ENCODE measurements at regions not wholly inside any gene's neighbourhood (a gene's known extent, or its start where the extent isn't known, plus 50 kb on each side); places are given as distances from the start of the nearest gene placed in this dataset.

- no peak for TF ChIP-seq POLR2AphosphoS5 (IDR thresholded peaks at IDR 0.05)
- TF ChIP-seq EP300 (IDR thresholded peaks at IDR 0.05): no peak
- TF ChIP-seq, protein P1, sequence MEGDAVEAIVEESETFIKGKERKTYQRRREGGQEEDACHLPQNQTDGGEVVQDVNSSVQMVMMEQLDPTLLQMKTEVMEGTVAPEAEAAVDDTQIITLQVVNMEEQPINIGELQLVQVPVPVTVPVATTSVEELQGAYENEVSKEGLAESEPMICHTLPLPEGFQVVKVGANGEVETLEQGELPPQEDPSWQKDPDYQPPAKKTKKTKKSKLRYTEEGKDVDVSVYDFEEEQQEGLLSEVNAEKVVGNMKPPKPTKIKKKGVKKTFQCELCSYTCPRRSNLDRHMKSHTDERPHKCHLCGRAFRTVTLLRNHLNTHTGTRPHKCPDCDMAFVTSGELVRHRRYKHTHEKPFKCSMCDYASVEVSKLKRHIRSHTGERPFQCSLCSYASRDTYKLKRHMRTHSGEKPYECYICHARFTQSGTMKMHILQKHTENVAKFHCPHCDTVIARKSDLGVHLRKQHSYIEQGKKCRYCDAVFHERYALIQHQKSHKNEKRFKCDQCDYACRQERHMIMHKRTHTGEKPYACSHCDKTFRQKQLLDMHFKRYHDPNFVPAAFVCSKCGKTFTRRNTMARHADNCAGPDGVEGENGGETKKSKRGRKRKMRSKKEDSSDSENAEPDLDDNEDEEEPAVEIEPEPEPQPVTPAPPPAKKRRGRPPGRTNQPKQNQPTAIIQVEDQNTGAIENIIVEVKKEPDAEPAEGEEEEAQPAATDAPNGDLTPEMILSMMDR (IDR thresholded peaks at IDR 0.05): no peak
- H3K9me3 ChIP-seq: no peaks in the 10 kb centered on the region
- H3K27ac ChIP-seq: no peak overlapping the region
- 55 to 94% (median 83%) methylated on average over 1 to 2 of the region's 2 CpGs for WGBS, 5 donors
- no peak for DNase-seq
- intact Hi-C loops (cut with DNase I; ENCODE audit: low total_unique reads): no loop called here
- no peaks in the 10 kb centered on the region for H3K4me1 ChIP-seq
- no peaks in the 10 kb centered on the region for H3K27me3 ChIP-seq
- H3K36me3 ChIP-seq: no peaks in the 10 kb centered on the region
- H3K4me3 ChIP-seq: no peak overlapping the region
These were observed 300.5 kb upstream of the ATP10B start for GRCh38 chr5:161152415-161152940.

DNA sequence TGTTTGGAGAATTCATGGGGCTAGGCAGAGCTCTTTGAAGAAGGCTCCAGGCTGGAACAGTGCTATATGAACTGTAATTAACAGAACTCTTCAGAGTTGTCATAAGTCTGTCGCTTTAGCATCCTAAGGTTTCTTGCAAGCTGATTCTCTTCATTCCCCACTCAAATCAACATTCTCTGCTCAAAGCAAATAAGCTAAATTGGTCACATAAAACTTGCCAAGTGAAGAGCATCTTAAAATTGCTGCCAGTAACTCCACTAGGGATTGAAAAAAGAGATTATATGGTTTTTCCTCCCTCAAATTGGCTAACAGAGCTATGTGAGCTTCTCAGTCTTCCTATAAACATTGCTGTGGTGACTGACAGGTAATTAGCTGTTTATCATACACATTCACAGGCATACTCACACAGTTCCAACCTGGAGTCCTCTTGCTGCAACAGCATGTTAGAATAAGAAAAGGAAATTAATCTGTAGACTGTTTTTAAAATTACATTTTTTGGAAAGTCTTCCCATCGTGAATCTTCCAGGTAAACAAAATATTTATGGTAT is 298.5 kb upstream of the ATP10B start:
- Histone ChIP-seq H3K27ac (no peak overlapping the region), H3K9me3 (peaks cover 0 to 4% (median 0%) of the 10 kb centered on the region in 4 donors), H3K4me1 (no peaks in the 10 kb centered on the region), H3K36me3 (no peaks in the 10 kb centered on the region), H3K4me3 (no peak overlapping the region), H3K27me3 (no peaks in the 10 kb centered on the region)
- no peak for TF ChIP-seq POLR2AphosphoS5 (IDR thresholded peaks at IDR 0.05)
- no peak for TF ChIP-seq POLR2A (IDR thresholded peaks at IDR 0.05)
- TF ChIP-seq EP300 (IDR thresholded peaks at IDR 0.05): no peak
- TF ChIP-seq, protein P1 (IDR thresholded peaks at IDR 0.05): no peak
- DNase-seq: no peak
- intact Hi-C loops (cut with DNase I; ENCODE audit: low total_unique reads): no loop called here
- WGBS, 5 donors: 66 to 84% (median 81%) methylated on average over 2 of the region's 2 CpGs

- Histone ChIP-seq H3K36me3 (no peaks in the 10 kb centered on the region), H3K27me3 (no peaks in the 10 kb centered on the region), H3K4me1 (no peaks in the 10 kb centered on the region), H3K27ac (no peak overlapping the region), H3K9me3 (peaks cover 0 to 12% (median 2%) of the 10 kb centered on the region in 4 donors), H3K4me3 (no peak overlapping the region)
- TF ChIP-seq, protein P1 (IDR thresholded peaks at IDR 0.05): no peak
- no peak for TF ChIP-seq POLR2AphosphoS5 (IDR thresholded peaks at IDR 0.05)
- no peak for TF ChIP-seq POLR2A (IDR thresholded peaks at IDR 0.05)
- TF ChIP-seq EP300 (IDR thresholded peaks at IDR 0.05): no peak
- intact Hi-C loops (cut with DNase I; ENCODE audit: low total_unique reads): no loop called here
- no peak for DNase-seq
These were observed 297.1 kb upstream of the ATP10B start for GRCh38 chr5:161149078-161149477.

- TF ChIP-seq, protein P1 (IDR thresholded peaks at IDR 0.05): no peak
- WGBS, 5 donors: 55 to 74% (median 73%) methylated on average over 2 of the region's 2 CpGs
- H3K27me3 ChIP-seq: no peaks in the 10 kb centered on the region
- intact Hi-C loops (cut with DNase I; ENCODE audit: low total_unique reads): no loop called here
- no peaks in the 10 kb centered on the region for H3K4me1 ChIP-seq
- peaks cover 0 to 5% (median under 1%) of the 10 kb centered on the region in 4 donors for H3K9me3 ChIP-seq
- H3K27ac ChIP-seq: no peak overlapping the region
- no peak overlapping the region for H3K4me3 ChIP-seq
- no peaks in the 10 kb centered on the region for H3K36me3 ChIP-seq
- DNase-seq: no peak
These were observed 286.9 kb upstream of the ATP10B start for GRCh38 chr5:161138751-161139455.
